Activated CD8-positive, alpha-beta memory T cell treated with anti-CD3 and anti-CD28 coated beads, Interleukin-2, amount 50 U/mL, for 4 hours (primary cell): ENCODE measurements at regions not wholly inside any gene's neighbourhood (a gene's known extent, or its start where the extent isn't known, plus 50 kb on each side); places are given as distances from the start of the nearest gene placed in this dataset.
A peak's percentile ranks its signal among the peaks of the same experiment; 100 is the strongest.
"Not testable (repeated sequence)": the region's sequence is repeated elsewhere in the genome, so short reads cannot be mapped to it uniquely, and the experiment has no call there.

Experiments used
- DNase-seq: peaks from one replicate; pipeline ENCODE4 v3.0.0-alpha.2; 2020

GRCh38 chr13:59374691-59375090 lies 789.0 kb downstream of the DIAPH3 start:
- DNase-seq = no peak

GRCh38 chr13:59384154-59384553 lies 779.6 kb downstream of the DIAPH3 start:
- DNase-seq = no peak

- peak; percentile 17 for DNase-seq
These were observed 772.0 kb downstream of the DIAPH3 start for GRCh38 chr13:59391696-59392095.

- DNase-seq = no peak
These were observed 771.4 kb downstream of the DIAPH3 start for GRCh38 chr13:59392328-59392727.

GRCh38 chr13:59394496-59394895 lies 769.2 kb downstream of the DIAPH3 start:
- no peak for DNase-seq

- DNase-seq = no peak
These were observed 765.6 kb downstream of the DIAPH3 start for GRCh38 chr13:59398127-59398526.

GRCh38 chr13:59398661-59399060 lies 765.1 kb downstream of the DIAPH3 start:
- DNase-seq = no peak

- no peak for DNase-seq
These were observed 764.2 kb downstream of the DIAPH3 start for GRCh38 chr13:59399513-59399912.

GRCh38 chr13:59404331-59404730 lies 759.4 kb downstream of the DIAPH3 start:
- DNase-seq = no peak

GRCh38 chr13:59407251-59407650 lies 756.5 kb downstream of the DIAPH3 start:
- not testable (repeated sequence) for DNase-seq

GRCh38 chr13:59408738-59409137 lies 755.0 kb downstream of the DIAPH3 start:
- no peak for DNase-seq

GRCh38 chr13:59409211-59409610 lies 754.5 kb downstream of the DIAPH3 start:
- DNase-seq = no peak

GRCh38 chr13:59409634-59410200 lies 754.0 kb downstream of the DIAPH3 start:
- DNase-seq = no peak

GRCh38 chr13:59413126-59413525 lies 750.6 kb downstream of the DIAPH3 start:
- no peak for DNase-seq

GRCh38 chr13:59414006-59414405 lies 749.7 kb downstream of the DIAPH3 start:
- DNase-seq = no peak

- DNase-seq = no peak
These were observed 748.2 kb downstream of the DIAPH3 start for GRCh38 chr13:59415498-59415897.

- DNase-seq = no peak
These were observed 747.2 kb downstream of the DIAPH3 start for GRCh38 chr13:59416561-59416960.

GRCh38 chr13:59422646-59423045 lies 741.1 kb downstream of the DIAPH3 start:
- no peak for DNase-seq

- no peak for DNase-seq
These were observed 739.9 kb downstream of the DIAPH3 start for GRCh38 chr13:59423708-59424340.

- DNase-seq = no peak
These were observed 739.1 kb downstream of the DIAPH3 start for GRCh38 chr13:59424661-59425060.

- no peak for DNase-seq
These were observed 738.5 kb downstream of the DIAPH3 start for GRCh38 chr13:59425211-59425741.

GRCh38 chr13:59435024-59435423 lies 728.7 kb downstream of the DIAPH3 start:
- DNase-seq = no peak

- DNase-seq = no peak
These were observed 726.0 kb downstream of the DIAPH3 start for GRCh38 chr13:59437544-59438301.
